MCF 10A (cell line): ENCODE measurements at regions not wholly inside any gene's neighbourhood (a gene's known extent, or its start where the extent isn't known, plus 50 kb on each side); places are given as distances from the start of the nearest gene placed in this dataset.

Source experiments
- BruUV-seq: library from RNA; stranded (reverse); fragments of 400-500 nt; replicated peaks from 2 replicates; lab custom pipeline; 2021; lab: Mats Ljungman, UMichigan
- CTCF ChIA-PET: fragments of 300-600 bp; sonication (Branson Sonifier 250); formaldehyde crosslinking; extraction: SDS; loops from one replicate; lab custom pipeline; 2021; ENCODE audit warnings: antibody characterized with exemption, inconsistent platforms; lab: Yijun Ruan, JAX
- POLR2A ChIA-PET: fragments of 300-600, 350-650 bp; sonication (Branson Sonifier 250); formaldehyde crosslinking; extraction: SDS; loops from one replicate; lab custom pipeline; 2020; ENCODE audit warnings: antibody characterized with exemption, inconsistent platforms; lab: Yijun Ruan, JAX
- DNase-seq: peaks from one replicate; pipeline ENCODE4 v3.0.0-alpha.2; 2018; ENCODE audit not compliant: unreplicated experiment
- H3K27ac Mint-ChIP-seq: one replicate; pipeline ENCODE4 v1.8.0; 2022; ENCODE audit warnings: mild to moderate bottlenecking, low read depth, mixed read lengths; ENCODE audit not compliant: unreplicated experiment
- H3K27me3 Mint-ChIP-seq: one replicate; pipeline ENCODE4 v1.8.0; 2022; ENCODE audit warnings: mixed read lengths; ENCODE audit not compliant: insufficient read depth, unreplicated experiment
- H3K36me3 Mint-ChIP-seq: one replicate; pipeline ENCODE4 v1.8.0; 2022; ENCODE audit warnings: mild to moderate bottlenecking, moderate library complexity, mixed read lengths; ENCODE audit not compliant: insufficient read depth, unreplicated experiment
- H3K4me1 Mint-ChIP-seq: one replicate; pipeline ENCODE4 v1.8.0; 2022; ENCODE audit warnings: mixed read lengths; ENCODE audit not compliant: insufficient read depth, unreplicated experiment
- H3K4me3 Mint-ChIP-seq: one replicate; pipeline ENCODE4 v1.8.0; 2022; ENCODE audit warnings: mild to moderate bottlenecking, moderate library complexity, mixed read lengths; ENCODE audit not compliant: unreplicated experiment
- H3K9me3 Mint-ChIP-seq: one replicate; pipeline ENCODE4 v1.8.0; 2022; ENCODE audit warnings: mixed read lengths; ENCODE audit not compliant: unreplicated experiment
- intact Hi-C: fragments of 100-400 bp; cut with micrococcal nuclease; formaldehyde crosslinking; loops from 2 replicates; pipeline ENCODE4 v1.14.1; 2022
- TF ChIP-seq, protein P1 (sequence below): fragments of 200-600 bp; IDR thresholded peaks from one replicate; pipeline ENCODE4 v1.8.0; 2022; ENCODE audit warnings: antibody characterized with exemption, mild to moderate bottlenecking; ENCODE audit not compliant: unreplicated experiment

DNA sequence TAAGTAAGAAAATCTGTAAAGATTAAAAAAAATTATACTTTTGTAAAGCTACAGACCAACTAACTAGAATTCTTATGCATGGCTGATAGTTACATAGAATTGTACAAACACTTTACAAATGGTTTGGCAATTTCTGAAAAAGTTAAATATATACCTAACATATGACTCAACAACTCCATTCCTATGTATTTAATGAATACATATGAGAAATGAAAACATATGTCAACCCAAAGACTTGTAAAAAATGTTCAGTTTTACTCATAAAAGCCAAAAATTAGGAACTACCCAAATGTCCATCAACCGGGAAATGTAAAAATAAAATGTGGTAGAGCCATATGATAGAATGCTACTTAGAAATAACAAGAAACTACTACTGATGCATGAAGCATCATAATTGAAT is 152.6 kb upstream of the NRG3 start:
- CTCF ChIA-PET = no interaction called here

DNA sequence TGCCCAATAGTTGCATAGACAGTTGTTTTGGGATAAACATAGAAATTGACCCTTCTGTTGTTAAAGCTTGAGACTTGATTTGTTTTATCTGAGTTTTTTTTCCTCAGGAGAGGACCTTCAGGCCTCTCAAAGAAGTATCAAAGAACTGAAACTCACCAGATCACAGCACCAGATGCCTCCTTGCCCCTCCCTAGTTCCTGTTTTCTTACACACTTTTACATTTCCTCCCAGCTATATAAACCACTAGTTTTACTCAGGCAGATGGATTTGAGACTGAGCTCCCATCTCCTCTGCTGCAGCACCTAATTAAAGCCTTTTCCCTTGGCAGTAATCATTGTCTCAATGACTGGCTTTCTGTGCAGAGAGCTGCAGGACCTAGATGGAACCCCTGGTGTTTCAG is 150.6 kb upstream of the NRG3 start:
- no peak for DNase-seq
- Mint-ChIP-seq H3K9me3 (no peaks in the 10 kb centered on the region), H3K4me3 (no peak overlapping the region), H3K27ac (no peak overlapping the region), H3K4me1 (no peaks in the 10 kb centered on the region), H3K36me3 (no peaks in the 10 kb centered on the region), H3K27me3 (no peaks in the 10 kb centered on the region)
- no TSS peak for BruUV-seq
- CTCF ChIA-PET = no interaction called here
- POLR2A ChIA-PET = no interaction called here
- intact Hi-C loops = no loop called here
- TF ChIP-seq, protein P1, sequence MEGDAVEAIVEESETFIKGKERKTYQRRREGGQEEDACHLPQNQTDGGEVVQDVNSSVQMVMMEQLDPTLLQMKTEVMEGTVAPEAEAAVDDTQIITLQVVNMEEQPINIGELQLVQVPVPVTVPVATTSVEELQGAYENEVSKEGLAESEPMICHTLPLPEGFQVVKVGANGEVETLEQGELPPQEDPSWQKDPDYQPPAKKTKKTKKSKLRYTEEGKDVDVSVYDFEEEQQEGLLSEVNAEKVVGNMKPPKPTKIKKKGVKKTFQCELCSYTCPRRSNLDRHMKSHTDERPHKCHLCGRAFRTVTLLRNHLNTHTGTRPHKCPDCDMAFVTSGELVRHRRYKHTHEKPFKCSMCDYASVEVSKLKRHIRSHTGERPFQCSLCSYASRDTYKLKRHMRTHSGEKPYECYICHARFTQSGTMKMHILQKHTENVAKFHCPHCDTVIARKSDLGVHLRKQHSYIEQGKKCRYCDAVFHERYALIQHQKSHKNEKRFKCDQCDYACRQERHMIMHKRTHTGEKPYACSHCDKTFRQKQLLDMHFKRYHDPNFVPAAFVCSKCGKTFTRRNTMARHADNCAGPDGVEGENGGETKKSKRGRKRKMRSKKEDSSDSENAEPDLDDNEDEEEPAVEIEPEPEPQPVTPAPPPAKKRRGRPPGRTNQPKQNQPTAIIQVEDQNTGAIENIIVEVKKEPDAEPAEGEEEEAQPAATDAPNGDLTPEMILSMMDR = no peak

More for the DNA sequence above, 152.6 kb upstream of the NRG3 start:
- DNase-seq = no peak
- no peak overlapping the region for H3K4me3 Mint-ChIP-seq
- no peaks in the 10 kb centered on the region for H3K27me3 Mint-ChIP-seq
- TF ChIP-seq, protein P1 = no peak
- no peaks in the 10 kb centered on the region for H3K36me3 Mint-ChIP-seq
- H3K4me1 Mint-ChIP-seq = no peaks in the 10 kb centered on the region
- intact Hi-C loops = no loop called here
- no TSS peak for BruUV-seq
- H3K27ac Mint-ChIP-seq = no peak overlapping the region
- POLR2A ChIA-PET = no interaction called here
- H3K9me3 Mint-ChIP-seq = no peaks in the 10 kb centered on the region

DNA sequence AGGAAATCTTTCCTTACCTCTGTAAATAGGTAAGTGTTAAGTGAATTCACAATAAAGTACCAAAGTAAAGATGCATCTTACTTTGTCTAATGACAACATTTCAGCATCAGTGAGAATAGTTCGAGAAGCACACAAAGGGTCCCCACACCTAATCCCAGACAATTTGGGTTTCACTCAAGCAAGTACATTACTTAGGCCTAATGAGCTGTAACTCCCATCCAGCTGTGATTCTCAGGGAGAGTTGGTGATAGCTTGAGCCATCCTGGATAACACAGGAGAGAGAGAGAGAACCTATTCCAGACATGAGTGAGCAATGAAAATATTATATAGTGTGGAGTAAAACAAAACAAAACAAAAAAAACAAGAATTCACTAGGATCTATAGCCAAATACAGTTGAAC is 149.1 kb upstream of the NRG3 start:
- no peak overlapping the region for H3K27ac Mint-ChIP-seq
- H3K4me1 Mint-ChIP-seq = no peaks in the 10 kb centered on the region
- H3K9me3 Mint-ChIP-seq = no peaks in the 10 kb centered on the region
- BruUV-seq = no TSS peak
- TF ChIP-seq, protein P1 = no peak
- ChIA-PET CTCF (interaction anchor here (0.6 kb wide), 1 partner anchor 826 kb away, joined by 3 read pairs; no protein-coding TSS in a partner anchor), POLR2A (no interaction called here)
- intact Hi-C loops = no loop called here
- no peak overlapping the region for H3K4me3 Mint-ChIP-seq
- no peak for DNase-seq
- no peaks in the 10 kb centered on the region for H3K27me3 Mint-ChIP-seq
- no peaks in the 10 kb centered on the region for H3K36me3 Mint-ChIP-seq

DNA sequence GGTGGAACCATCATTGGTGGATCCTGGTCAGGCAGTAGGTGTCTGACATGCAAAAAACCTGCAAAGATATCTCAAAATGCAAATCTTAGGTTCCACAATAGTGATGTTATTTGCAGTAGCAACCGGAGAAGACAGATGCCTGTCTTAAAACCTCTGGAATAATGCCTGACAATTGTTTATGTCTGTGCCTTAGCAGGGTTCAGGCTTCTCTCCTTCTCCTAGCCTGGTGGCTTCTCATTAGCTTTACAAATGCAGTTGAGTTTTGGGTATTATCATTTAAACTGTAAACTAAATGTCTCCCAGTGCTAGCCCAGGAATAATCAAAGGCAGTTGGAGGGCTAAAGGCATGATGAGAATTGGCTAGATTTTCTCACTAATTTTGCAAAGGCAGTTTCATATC is 146.3 kb upstream of the NRG3 start:
- H3K9me3 Mint-ChIP-seq = no peaks in the 10 kb centered on the region
- BruUV-seq = no TSS peak
- no peaks in the 10 kb centered on the region for H3K4me1 Mint-ChIP-seq
- POLR2A ChIA-PET = no interaction called here
- H3K27ac Mint-ChIP-seq = no peak overlapping the region
- no peak overlapping the region for H3K4me3 Mint-ChIP-seq
- TF ChIP-seq, protein P1 = no peak
- CTCF ChIA-PET = no interaction called here
- no peaks in the 10 kb centered on the region for H3K36me3 Mint-ChIP-seq
- DNase-seq = no peak
- H3K27me3 Mint-ChIP-seq = no peaks in the 10 kb centered on the region
- intact Hi-C loops = no loop called here
